Keratinocyte (primary cell): ENCODE measurements at regions not wholly inside any gene's neighbourhood (a gene's known extent, or its start where the extent isn't known, plus 50 kb on each side); places are given as distances from the start of the nearest gene placed in this dataset.

Experiments used
- EZH2 ChIP-seq: IDR thresholded peaks from one replicate; pipeline ENCODE4 v1.6.1; 2012; ENCODE audit warnings: inconsistent platforms, mild to moderate bottlenecking, low read length, moderate library complexity
- TF ChIP-seq, protein P1 (sequence below), 3 experiments: IDR thresholded peaks in 1 of 3; conservative IDR thresholded peaks in 1 of 3; optimal IDR thresholded peaks in 1 of 3; 2 replicates in 2 of 3; 3 replicates in 1 of 3; pipeline versions ENCODE3 to v1.5.1; 2011; ENCODE audit warnings: low read length in 3 of 3, mild to moderate bottlenecking in 3 of 3, moderate library complexity in 2 of 3, control low read depth in 1 of 3, inconsistent platforms in 1 of 3; ENCODE audit not compliant: insufficient read depth in 2 of 3; ENCODE audit errors: extremely low read depth in 1 of 3

DNA sequence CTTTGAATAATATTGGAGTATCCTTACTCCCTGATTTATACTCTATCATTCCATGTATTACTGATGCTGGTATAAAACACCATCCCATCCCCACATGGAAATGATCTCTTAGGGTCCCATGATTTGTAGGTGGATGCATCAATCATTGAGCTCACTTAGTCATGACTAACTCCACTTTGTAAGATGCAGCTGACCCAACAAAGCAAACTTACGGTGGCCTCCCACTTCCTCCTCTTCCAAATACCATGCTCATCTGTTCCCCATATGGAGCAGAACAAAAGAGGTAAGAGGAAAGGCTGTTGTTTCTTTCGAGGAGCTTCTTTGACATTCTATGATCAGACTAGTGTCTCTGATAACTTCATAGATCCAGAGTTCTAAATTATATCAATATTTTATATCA lies 640.2 kb upstream of the SLC39A10 start:
- TF ChIP-seq, protein P1, sequence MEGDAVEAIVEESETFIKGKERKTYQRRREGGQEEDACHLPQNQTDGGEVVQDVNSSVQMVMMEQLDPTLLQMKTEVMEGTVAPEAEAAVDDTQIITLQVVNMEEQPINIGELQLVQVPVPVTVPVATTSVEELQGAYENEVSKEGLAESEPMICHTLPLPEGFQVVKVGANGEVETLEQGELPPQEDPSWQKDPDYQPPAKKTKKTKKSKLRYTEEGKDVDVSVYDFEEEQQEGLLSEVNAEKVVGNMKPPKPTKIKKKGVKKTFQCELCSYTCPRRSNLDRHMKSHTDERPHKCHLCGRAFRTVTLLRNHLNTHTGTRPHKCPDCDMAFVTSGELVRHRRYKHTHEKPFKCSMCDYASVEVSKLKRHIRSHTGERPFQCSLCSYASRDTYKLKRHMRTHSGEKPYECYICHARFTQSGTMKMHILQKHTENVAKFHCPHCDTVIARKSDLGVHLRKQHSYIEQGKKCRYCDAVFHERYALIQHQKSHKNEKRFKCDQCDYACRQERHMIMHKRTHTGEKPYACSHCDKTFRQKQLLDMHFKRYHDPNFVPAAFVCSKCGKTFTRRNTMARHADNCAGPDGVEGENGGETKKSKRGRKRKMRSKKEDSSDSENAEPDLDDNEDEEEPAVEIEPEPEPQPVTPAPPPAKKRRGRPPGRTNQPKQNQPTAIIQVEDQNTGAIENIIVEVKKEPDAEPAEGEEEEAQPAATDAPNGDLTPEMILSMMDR (optimal IDR thresholded peaks at IDR 0.05 in 1 of 3, IDR thresholded peaks at IDR 0.05 in 1 of 3, conservative IDR thresholded peaks at IDR 0.05 in 1 of 3; ENCODE audit: extremely low read depth in 1 of 3, insufficient read depth in 2 of 3, low read length in 3 of 3) = no peak
- no peak for TF ChIP-seq EZH2
